Stimulated activated CD8-positive, alpha-beta memory T cell treated with anti-CD3 and anti-CD28 coated beads, Interleukin-7, amount 100 ng/mL, for 48 hours (primary cell): ENCODE measurements at regions not wholly inside any gene's neighbourhood (a gene's known extent, or its start where the extent isn't known, plus 50 kb on each side); places are given as distances from the start of the nearest gene placed in this dataset.
"Not testable (repeated sequence)": the region's sequence is repeated elsewhere in the genome, so short reads cannot be mapped to it uniquely, and the experiment has no call there.

Experiments used
- DNase-seq, 2 donors: peaks; one replicate each; pipeline ENCODE4 v3.0.0-alpha.2; 2020; ENCODE audit warnings: low read depth in 1 of 2; ENCODE audit errors: extremely low read depth in 1 of 2

DNA sequence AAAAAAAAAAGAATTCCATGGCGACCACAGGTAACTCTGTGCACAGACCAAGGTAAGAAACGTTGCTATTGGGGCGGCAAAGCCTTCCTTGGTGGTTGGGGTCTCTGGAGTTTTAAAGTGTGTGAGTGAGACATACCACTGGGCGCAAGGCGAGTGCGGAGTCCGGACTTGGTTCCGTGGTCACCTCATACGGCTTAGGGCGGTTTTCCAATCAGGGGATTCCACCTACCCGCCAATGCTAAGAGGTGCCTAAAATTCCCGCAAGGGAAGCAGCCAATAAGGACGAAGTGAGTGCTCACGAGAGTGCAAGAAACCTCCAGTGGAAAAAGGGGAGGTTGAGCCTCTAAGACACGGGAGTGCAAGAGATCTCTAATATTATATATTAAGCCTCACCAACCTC is 68.6 kb upstream of the PRSS16 start:
- DNase-seq: no peak

- DNase-seq: no peak
These were observed 64.3 kb upstream of the PRSS16 start for GRCh38 chr6:27183060-27183832.

DNA sequence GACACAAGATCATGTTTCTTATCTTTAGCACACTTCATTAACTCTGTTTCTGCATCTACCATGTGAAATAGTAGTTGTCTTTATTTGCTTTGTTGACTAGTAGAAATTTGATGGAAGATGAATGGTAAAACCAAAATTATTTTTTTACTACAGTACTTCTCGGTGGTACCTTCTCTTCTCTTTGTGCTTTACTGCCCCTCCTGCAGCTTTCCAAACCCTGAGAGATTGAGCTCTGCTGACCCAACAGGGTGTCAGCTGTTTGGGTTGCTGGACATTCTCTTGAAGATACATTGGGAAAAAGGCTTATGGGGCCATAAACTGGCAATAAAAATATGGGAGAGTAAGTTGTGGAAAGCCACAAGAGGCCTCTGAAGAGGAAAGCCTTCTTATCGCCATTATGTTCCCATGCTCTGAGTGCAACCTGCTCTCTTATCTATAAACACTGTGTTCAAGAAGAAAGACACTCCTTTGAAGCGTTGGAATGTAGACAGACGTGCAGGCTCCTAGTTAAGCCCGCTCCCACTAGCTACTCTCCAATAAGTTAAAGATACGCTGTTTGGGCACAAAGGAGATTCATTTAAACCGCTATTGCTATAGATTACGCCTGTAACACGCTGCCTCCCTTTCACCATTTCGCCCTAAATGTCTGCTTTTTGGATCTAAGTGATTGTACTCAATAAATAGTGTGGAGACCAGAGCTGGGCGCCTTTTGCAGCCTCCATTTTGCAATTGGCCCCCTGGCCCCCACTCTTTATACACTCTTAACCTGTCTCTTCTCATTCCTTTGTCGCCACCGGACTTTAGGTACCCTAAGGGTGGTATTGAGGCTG is 60.1 kb upstream of the PRSS16 start:
- DNase-seq: no peak

DNA sequence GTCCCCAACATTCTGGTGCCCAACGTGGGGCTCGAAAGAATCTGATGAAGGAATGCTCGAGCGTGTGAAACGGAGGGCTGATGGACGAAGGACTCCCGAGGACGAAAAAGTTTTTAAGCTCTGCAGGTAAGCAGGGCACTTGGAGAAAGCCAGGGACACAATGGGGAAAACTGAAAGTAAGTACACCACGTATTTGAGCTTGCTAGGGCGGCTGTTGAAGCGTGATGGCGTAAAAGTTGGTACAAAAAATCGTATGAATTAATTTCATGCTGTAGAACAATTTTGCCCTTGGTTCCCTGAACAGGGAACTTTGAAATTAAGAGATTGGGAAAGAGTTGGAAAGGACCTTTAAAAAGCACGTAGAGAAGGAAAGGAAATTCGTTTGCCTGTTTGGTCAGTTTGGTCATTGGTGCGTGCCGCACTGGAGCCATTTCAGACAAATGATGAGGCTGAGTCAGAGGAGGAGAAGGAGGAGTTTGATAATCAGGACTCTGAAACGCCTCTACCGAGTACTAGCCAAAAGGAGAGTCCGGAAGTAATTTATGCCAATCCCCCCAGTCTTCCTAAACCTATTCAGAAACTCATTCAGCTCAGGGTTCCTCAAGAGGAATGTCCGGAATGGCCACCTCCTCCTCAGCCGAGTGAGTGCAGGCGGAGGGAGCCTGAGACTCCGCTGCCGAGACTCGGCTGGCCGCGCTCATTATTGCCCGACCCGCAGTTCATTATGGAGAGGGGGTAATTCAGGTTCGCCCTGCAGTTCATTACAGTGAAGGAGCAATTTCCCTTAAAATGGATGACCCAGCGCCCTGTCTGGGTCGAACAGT is 59.2 kb upstream of the PRSS16 start:
- DNase-seq: no peak

GRCh38 chr6:27188885-27189418 is 58.5 kb upstream of the PRSS16 start:
- DNase-seq: no peak

- DNase-seq: no peak
These were observed 57.4 kb upstream of the PRSS16 start for GRCh38 chr6:27190126-27190525.

GRCh38 chr6:27194453-27194852 is 53.0 kb upstream of the PRSS16 start:
- not testable (repeated sequence) for DNase-seq

- DNase-seq: not testable (repeated sequence)
These were observed 52.0 kb upstream of the PRSS16 start for GRCh38 chr6:27195547-27195946.
